ENCODE measurements at regions not wholly inside any gene's neighbourhood (a gene's known extent, or its start where the extent isn't known, plus 50 kb on each side); places are given as distances from the start of the nearest gene placed in this dataset.

- no peak overlapping the region for H3K4me3 ChIP-seq (ENCODE audit: low read depth, low read length)
- no peak for TF ChIP-seq CTCF (IDR thresholded peaks at IDR 0.05; ENCODE audit: low read depth, low read length)
Measured at GRCh38 chr2:18907937-18908336, 318.6 kb upstream of the NT5C1B start.

GRCh38 chr2:18907508-18907907 is 318.1 kb upstream of the NT5C1B start:
- no peak for TF ChIP-seq CTCF (IDR thresholded peaks at IDR 0.05; ENCODE audit: low read depth, low read length)
- no peak overlapping the region for H3K4me3 ChIP-seq (ENCODE audit: low read depth, low read length)

- no peak for TF ChIP-seq CTCF (IDR thresholded peaks at IDR 0.05; ENCODE audit: low read depth, low read length)
Measured at GRCh38 chr2:18903750-18904149, 314.4 kb upstream of the NT5C1B start.

GRCh38 chr2:18901242-18901641 is 311.9 kb upstream of the NT5C1B start:
- H3K4me3 ChIP-seq (ENCODE audit: low read depth, low read length) = no peak overlapping the region
- no peak for TF ChIP-seq CTCF (IDR thresholded peaks at IDR 0.05; ENCODE audit: low read depth, low read length)

More at GRCh38 chr2:18903750-18904149, 314.4 kb upstream of the NT5C1B start:
- no peak overlapping the region for H3K4me3 ChIP-seq (ENCODE audit: low read depth, low read length)

- no peak for TF ChIP-seq CTCF (IDR thresholded peaks at IDR 0.05; ENCODE audit: low read depth, low read length)
- no peak overlapping the region for H3K4me3 ChIP-seq (ENCODE audit: low read depth, low read length)
Measured at GRCh38 chr2:18900691-18901141, 311.3 kb upstream of the NT5C1B start.

- TF ChIP-seq CTCF (IDR thresholded peaks at IDR 0.05; ENCODE audit: low read depth, low read length) = no peak
- H3K4me3 ChIP-seq (ENCODE audit: low read depth, low read length) = no peak overlapping the region
Measured at GRCh38 chr2:18899725-18900124, 310.4 kb upstream of the NT5C1B start.

GRCh38 chr2:18898271-18898670 is 308.9 kb upstream of the NT5C1B start:
- H3K4me3 ChIP-seq (ENCODE audit: low read depth, low read length) = no peak overlapping the region
- no peak for TF ChIP-seq CTCF (IDR thresholded peaks at IDR 0.05; ENCODE audit: low read depth, low read length)
